GM12878 (cell line): ENCODE measurements at regions not wholly inside any gene's neighbourhood (a gene's known extent, or its start where the extent isn't known, plus 50 kb on each side); places are given as distances from the start of the nearest gene placed in this dataset.
A peak's percentile ranks its signal among the peaks of the same experiment; 100 is the strongest.

Experiments used
- ATAC-seq: fragments of 200-7000 bp; cut with Tn5 transposase; 3 replicates; pipeline ENCODE4 v1.9.1; 2020; ENCODE audit warnings: mild to moderate bottlenecking, moderate library complexity
- BruUV-seq: library from RNA; stranded (reverse); fragments of 400-500 nt; replicated peaks from 2 replicates; lab custom pipeline; 2021; lab: Mats Ljungman, UMichigan
- CTCF ChIA-PET: fragments of 300-600 bp; sonication (Branson Sonifier 250); formaldehyde crosslinking; extraction: SDS; loops from one replicate; lab custom pipeline; 2021; ENCODE audit warnings: inconsistent platforms; lab: Yijun Ruan, JAX
- POLR2A ChIA-PET: fragments of 350-600 bp; formaldehyde crosslinking; extraction: SDS; loops from one replicate; lab custom pipeline; 2021; ENCODE audit warnings: inconsistent platforms; lab: Charles Lee
- RAD21 ChIA-PET: fragments of 300-600 bp; sonication (Branson Sonifier 250); formaldehyde crosslinking; loops from one replicate; lab custom pipeline; 2023; ENCODE audit warnings: antibody characterized with exemption; ENCODE audit not compliant: unreplicated experiment; lab: Charles Lee
- SMC1A ChIA-PET: fragments of 300-600 bp; sonication (Branson Sonifier 250); formaldehyde crosslinking; loops from one replicate; lab custom pipeline; 2023; ENCODE audit not compliant: unreplicated experiment, uncharacterized antibody; lab: Charles Lee
- DNase-seq: peaks from one replicate; pipeline ENCODE4 v3.0.0-alpha.2; 2011; ENCODE audit warnings: low read depth, low spot score
- FAIRE-seq: peaks from 3 replicates; lab custom pipeline; 2011; peaks lifted over from hg19 to GRCh38; lab: Jason Lieb, UNC
- H2AFZ ChIP-seq: 2 replicates; pipeline ENCODE4 v1.6.0; 2011; ENCODE audit warnings: low read depth, low read length, control low read depth; ENCODE audit not compliant: control insufficient read depth
- H3K27ac ChIP-seq: 2 replicates; pipeline ENCODE4 v1.5.1; 2011; ENCODE audit warnings: control low read depth; ENCODE audit not compliant: control insufficient read depth, insufficient read depth
- H3K27me3 ChIP-seq, 2 experiments: replicated peaks in 1 of 2; 2 replicates each; pipeline versions ENCODE4 v1.6.0 to v1.6.1; 2011; ENCODE audit warnings: low read length in 1 of 2; ENCODE audit not compliant: control insufficient read depth in 2 of 2, insufficient read depth in 2 of 2
- H3K36me3 ChIP-seq, 2 experiments: 2 replicates each; pipeline ENCODE4 v1.5.1; 2011; ENCODE audit warnings: low read length in 1 of 2; ENCODE audit not compliant: control insufficient read depth in 2 of 2, insufficient read depth in 2 of 2
- H3K4me1 ChIP-seq: 2 replicates; pipeline ENCODE4 v1.6.1; 2011; ENCODE audit warnings: mild to moderate bottlenecking, low read length, moderate library complexity, mixed read lengths; ENCODE audit not compliant: control insufficient read depth, insufficient read depth
- H3K4me2 ChIP-seq: 2 replicates; pipeline ENCODE4 v1.6.0; 2011; ENCODE audit warnings: control low read depth; ENCODE audit not compliant: control insufficient read depth, insufficient read depth
- H3K4me3 ChIP-seq: fragments of 200-600 bp; sonication (generic); 2 replicates; pipeline ENCODE4 v1.5.1; 2016
- H3K79me2 ChIP-seq: 2 replicates; pipeline ENCODE4 v1.6.0; 2011; ENCODE audit warnings: low read length; ENCODE audit not compliant: control insufficient read depth, insufficient read depth
- H3K9ac ChIP-seq: 2 replicates; pipeline ENCODE4 v1.8.0; 2011; ENCODE audit warnings: low read length, control low read depth, mixed read lengths; ENCODE audit not compliant: control insufficient read depth, insufficient read depth
- H3K9me3 ChIP-seq: replicated peaks from 3 replicates; pipeline ENCODE4 v1.5.1; 2011; ENCODE audit warnings: mild to moderate bottlenecking, low read length; ENCODE audit not compliant: control insufficient read depth, insufficient read depth
- H4K20me1 ChIP-seq: 2 replicates; pipeline ENCODE4 v1.6.0; 2011; ENCODE audit not compliant: control insufficient read depth, insufficient read depth
- CBX3 ChIP-seq: fragments of 200-600 bp; sonication (generic); IDR thresholded peaks from 2 replicates; pipeline ENCODE4 v1.6.1; 2016; ENCODE audit warnings: low read depth, borderline replicate concordance
- CREB1 ChIP-seq: IDR thresholded peaks from 2 replicates; pipeline ENCODE4 v1.6.1; 2012; ENCODE audit warnings: low read depth, mild to moderate bottlenecking, inconsistent platforms
- CREM ChIP-seq: IDR thresholded peaks from 2 replicates; pipeline ENCODE4 v1.6.1; 2014; ENCODE audit warnings: antibody characterized with exemption, low read depth
- HDAC6 ChIP-seq: fragments of 200-600 bp; sonication (generic); IDR thresholded peaks from one replicate; pipeline ENCODE4 v1.8.0; 2017; ENCODE audit warnings: antibody characterized with exemption; ENCODE audit not compliant: unreplicated experiment
- IRF4 ChIP-seq: IDR thresholded peaks from 2 replicates; pipeline ENCODE4 v1.6.1; 2011; ENCODE audit warnings: low read depth, low read length
- IRF5 ChIP-seq: fragments of 450-650 bp; IDR thresholded peaks from 2 replicates; pipeline ENCODE4 v1.6.1; 2017; ENCODE audit warnings: borderline replicate concordance
- NR2C1 ChIP-seq: fragments of 450-650 bp; IDR thresholded peaks from 2 replicates; pipeline ENCODE4 v1.6.1; 2017; ENCODE audit warnings: antibody characterized with exemption, mild to moderate bottlenecking, moderate library complexity
- SIX5 ChIP-seq: IDR thresholded peaks from 2 replicates; pipeline ENCODE4 v1.6.1; 2011; ENCODE audit warnings: mild to moderate bottlenecking, low read depth, low read length, moderate library complexity; ENCODE audit not compliant: severe bottlenecking
- SKIL ChIP-seq: fragments of 450-650 bp; IDR thresholded peaks from 2 replicates; pipeline ENCODE4 v1.6.1; 2017; ENCODE audit warnings: mild to moderate bottlenecking, low read depth, inconsistent platforms; ENCODE audit not compliant: poor library complexity, severe bottlenecking
- SREBF2 ChIP-seq: IDR thresholded peaks from 2 replicates; pipeline ENCODE4 v1.6.1; 2012; ENCODE audit warnings: mild to moderate bottlenecking, low read length
- ZBED1 ChIP-seq: IDR thresholded peaks from 2 replicates; pipeline ENCODE4 v1.6.1; 2016; ENCODE audit warnings: borderline replicate concordance
- WGBS: methylation state at CpG from one replicate; pipeline ENCODE4 v1.1.6; 2016; ENCODE audit warnings: low lambda C conversion rate; ENCODE audit not compliant: insufficient replicate concordance, insufficient coverage; ENCODE audit errors: missing lambda C conversion rate; 5-methylcytosine and 5-hydroxymethylcytosine counted together
- in situ Hi-C: fragments of 300-500 bp; cut with MboI; formaldehyde crosslinking; loops from 9 replicates; pipeline ENCODE4 v1.14.3; 2018; ENCODE audit warnings: mixed read lengths
- intact Hi-C: fragments of 100-400 bp; cut with micrococcal nuclease; formaldehyde crosslinking; loops from one replicate; pipeline ENCODE4 v1.14.2; 2022; ENCODE audit not compliant: unreplicated experiment
- TF ChIP-seq, protein P1 (sequence below): fragments of 450-650 bp; IDR thresholded peaks from 2 replicates; pipeline ENCODE4 v1.6.1; 2018; ENCODE audit warnings: mild to moderate bottlenecking, low read depth, moderate library complexity; ENCODE audit not compliant: partially characterized antibody

GRCh38 chr1:90502696-90503095 is 214.4 kb downstream of the BARHL2 start:
- H3K27ac ChIP-seq, result no peak overlapping the region
- no peak overlapping the region for H2AFZ ChIP-seq
- intact Hi-C loops, result no loop called here
- POLR2A ChIA-PET, result interaction anchor here (1.4 to 1.5 kb wide), 2 partner anchors 9 to 27 kb away, joined by 4 to 5 read pairs; no protein-coding TSS in a partner anchor
- no TSS peak for BruUV-seq
- in situ Hi-C loops, result no loop called here
- H3K36me3 ChIP-seq, result no peaks in the 10 kb centered on the region
- no peaks in the 10 kb centered on the region for H3K9me3 ChIP-seq
- CTCF ChIA-PET, result interaction anchor here (0.6 to 1.7 kb wide), 11 partner anchors 9 to 376 kb away, joined by 3 to 10 read pairs (median 4); no protein-coding TSS in a partner anchor
- no peaks in the 10 kb centered on the region for H3K79me2 ChIP-seq
- DNase-seq, result no peak
- SMC1A ChIA-PET, result interaction anchor here (0.6 to 4.3 kb wide), 12 partner anchors 8 to 370 kb away, joined by 3 to 28 read pairs (median 4); no protein-coding TSS in a partner anchor
- RAD21 ChIA-PET, result interaction anchor here (0.6 to 2.5 kb wide), 9 partner anchors 8 to 76 kb away, joined by 3 to 22 read pairs (median 5); no protein-coding TSS in a partner anchor
- 70% methylated on average over 1 of the region's 1 CpG for WGBS
- no peaks in the 10 kb centered on the region for H3K4me1 ChIP-seq
- no peaks in the 10 kb centered on the region for H3K27me3 ChIP-seq
- H3K9ac ChIP-seq, result no peak overlapping the region
- no peak for FAIRE-seq
- H3K4me3 ChIP-seq, result no peak overlapping the region
- no peak overlapping the region for H3K4me2 ChIP-seq
- peak; percentile 24; the same call in 2 of the 3 replicates for ATAC-seq
- H4K20me1 ChIP-seq, result no peaks in the 10 kb centered on the region
- TF ChIP-seq, protein P1, sequence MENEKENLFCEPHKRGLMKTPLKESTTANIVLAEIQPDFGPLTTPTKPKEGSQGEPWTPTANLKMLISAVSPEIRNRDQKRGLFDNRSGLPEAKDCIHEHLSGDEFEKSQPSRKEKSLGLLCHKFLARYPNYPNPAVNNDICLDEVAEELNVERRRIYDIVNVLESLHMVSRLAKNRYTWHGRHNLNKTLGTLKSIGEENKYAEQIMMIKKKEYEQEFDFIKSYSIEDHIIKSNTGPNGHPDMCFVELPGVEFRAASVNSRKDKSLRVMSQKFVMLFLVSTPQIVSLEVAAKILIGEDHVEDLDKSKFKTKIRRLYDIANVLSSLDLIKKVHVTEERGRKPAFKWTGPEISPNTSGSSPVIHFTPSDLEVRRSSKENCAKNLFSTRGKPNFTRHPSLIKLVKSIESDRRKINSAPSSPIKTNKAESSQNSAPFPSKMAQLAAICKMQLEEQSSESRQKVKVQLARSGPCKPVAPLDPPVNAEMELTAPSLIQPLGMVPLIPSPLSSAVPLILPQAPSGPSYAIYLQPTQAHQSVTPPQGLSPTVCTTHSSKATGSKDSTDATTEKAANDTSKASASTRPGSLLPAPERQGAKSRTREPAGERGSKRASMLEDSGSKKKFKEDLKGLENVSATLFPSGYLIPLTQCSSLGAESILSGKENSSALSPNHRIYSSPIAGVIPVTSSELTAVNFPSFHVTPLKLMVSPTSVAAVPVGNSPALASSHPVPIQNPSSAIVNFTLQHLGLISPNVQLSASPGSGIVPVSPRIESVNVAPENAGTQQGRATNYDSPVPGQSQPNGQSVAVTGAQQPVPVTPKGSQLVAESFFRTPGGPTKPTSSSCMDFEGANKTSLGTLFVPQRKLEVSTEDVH, result no peak
- TF ChIP-seq HDAC6, result no peak
- no peak for TF ChIP-seq SKIL
- no peak for TF ChIP-seq IRF5
- TF ChIP-seq SIX5, result no peak
- TF ChIP-seq IRF4, result no peak
- TF ChIP-seq CREB1, result no peak
- no peak for TF ChIP-seq CREM
- no peak for TF ChIP-seq ZBED1
- no peak for TF ChIP-seq CBX3
- no peak for TF ChIP-seq SREBF2
- TF ChIP-seq NR2C1, result no peak
